ENCODE measurements at regions not wholly inside any gene's neighbourhood (a gene's known extent, or its start where the extent isn't known, plus 50 kb on each side); places are given as distances from the start of the nearest gene placed in this dataset.

DNA sequence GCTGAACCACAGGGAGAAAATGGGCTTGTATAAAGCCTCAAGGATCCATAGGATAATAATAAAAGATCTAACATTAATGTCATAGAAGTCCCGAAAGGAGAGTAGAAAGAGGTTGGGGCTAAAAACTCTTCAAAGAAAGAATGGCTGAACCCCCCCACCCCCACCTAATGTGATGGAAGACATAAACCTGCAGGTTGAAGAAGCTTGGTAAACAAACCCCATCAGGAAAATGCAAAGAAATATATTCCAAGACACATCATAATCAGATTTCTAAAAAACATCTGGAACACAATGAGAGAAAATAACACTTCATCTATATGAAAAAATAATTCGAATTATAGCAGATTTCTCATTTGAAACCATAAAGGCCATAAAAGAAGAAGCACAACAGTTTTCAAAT lies 105.6 kb upstream of the BAIAP2L1 start:
- TF ChIP-seq, protein P1, sequence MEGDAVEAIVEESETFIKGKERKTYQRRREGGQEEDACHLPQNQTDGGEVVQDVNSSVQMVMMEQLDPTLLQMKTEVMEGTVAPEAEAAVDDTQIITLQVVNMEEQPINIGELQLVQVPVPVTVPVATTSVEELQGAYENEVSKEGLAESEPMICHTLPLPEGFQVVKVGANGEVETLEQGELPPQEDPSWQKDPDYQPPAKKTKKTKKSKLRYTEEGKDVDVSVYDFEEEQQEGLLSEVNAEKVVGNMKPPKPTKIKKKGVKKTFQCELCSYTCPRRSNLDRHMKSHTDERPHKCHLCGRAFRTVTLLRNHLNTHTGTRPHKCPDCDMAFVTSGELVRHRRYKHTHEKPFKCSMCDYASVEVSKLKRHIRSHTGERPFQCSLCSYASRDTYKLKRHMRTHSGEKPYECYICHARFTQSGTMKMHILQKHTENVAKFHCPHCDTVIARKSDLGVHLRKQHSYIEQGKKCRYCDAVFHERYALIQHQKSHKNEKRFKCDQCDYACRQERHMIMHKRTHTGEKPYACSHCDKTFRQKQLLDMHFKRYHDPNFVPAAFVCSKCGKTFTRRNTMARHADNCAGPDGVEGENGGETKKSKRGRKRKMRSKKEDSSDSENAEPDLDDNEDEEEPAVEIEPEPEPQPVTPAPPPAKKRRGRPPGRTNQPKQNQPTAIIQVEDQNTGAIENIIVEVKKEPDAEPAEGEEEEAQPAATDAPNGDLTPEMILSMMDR (IDR thresholded peaks at IDR 0.05), result no peak
- TF ChIP-seq POLR2AphosphoS5 (IDR thresholded peaks at IDR 0.05), result no peak
